ENCODE measurements at regions not wholly inside any gene's neighbourhood (a gene's known extent, or its start where the extent isn't known, plus 50 kb on each side); places are given as distances from the start of the nearest gene placed in this dataset.

DNA sequence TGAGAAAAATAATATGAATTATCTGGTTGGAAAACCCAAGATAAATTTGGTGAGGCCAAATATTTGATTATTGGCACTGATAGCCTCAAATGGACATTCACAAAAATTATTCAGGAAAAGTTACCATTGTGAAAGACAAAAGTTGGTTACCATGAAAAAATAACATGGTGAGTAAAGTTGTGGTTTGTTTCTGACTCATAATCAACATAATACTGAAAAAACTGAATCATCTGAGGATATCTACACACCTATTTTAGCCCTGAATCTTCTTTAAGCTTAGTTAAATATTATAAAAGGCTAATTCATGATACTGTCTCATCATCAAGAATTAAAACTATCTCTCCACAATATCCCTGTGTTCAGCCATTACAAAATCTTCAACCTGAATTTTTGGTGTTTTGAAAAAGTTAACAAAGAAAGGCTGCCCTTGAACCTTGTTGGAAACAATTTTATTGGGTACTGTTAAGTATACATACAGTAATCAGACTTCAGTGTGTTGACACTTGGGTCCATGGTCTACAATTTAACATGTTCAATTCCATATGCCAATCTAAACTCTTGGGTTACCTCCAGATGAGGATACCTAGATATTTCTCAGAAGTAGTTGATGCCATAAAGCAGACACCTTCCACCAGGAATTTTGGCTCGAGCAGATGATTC lies 607.5 kb upstream of the SLC39A10 start:
- H3K27me3 ChIP-seq (replicated peaks; ENCODE audit: control insufficient read depth, insufficient read depth, low read length, poor library complexity, severe bottlenecking), result no peaks in the 10 kb centered on the region
- no peak overlapping the region for H3K4me3 ChIP-seq (ENCODE audit: insufficient read depth, low read depth, low read length, poor library complexity, severe bottlenecking)
- no peaks in the 10 kb centered on the region for H3K9me3 ChIP-seq (ENCODE audit: control insufficient read depth, low read length)
- DNase-seq, result no peak
- no peak overlapping the region for H3K27ac ChIP-seq (ENCODE audit: insufficient read depth, low read length, poor library complexity, severe bottlenecking)
- H3K36me3 ChIP-seq (ENCODE audit: control insufficient read depth, insufficient read depth, low read length), result no peaks in the 10 kb centered on the region
- no peaks in the 10 kb centered on the region for H3K4me1 ChIP-seq (ENCODE audit: control insufficient read depth, insufficient read depth, low read length, poor library complexity, severe bottlenecking)

DNA sequence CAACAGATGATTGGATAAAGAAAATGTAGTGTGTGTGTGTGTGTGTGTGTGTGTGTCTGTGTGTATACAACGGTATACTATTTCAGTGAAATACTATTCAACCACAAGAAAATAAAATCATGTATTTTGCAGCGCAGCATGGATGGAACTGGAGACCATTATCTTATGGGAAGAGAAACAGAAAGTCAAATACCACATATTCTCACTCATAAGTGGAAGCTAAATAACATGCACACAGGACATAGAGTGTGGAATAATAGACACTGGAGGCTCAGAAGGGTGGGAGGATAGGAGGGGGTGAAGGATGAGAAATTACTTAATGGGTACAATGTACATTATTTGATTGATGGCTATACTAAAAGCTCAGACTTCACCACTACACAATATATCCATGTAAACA lies 609.1 kb upstream of the SLC39A10 start:
- Histone ChIP-seq H3K4me3 (ENCODE audit: insufficient read depth, low read depth, low read length, poor library complexity, severe bottlenecking) (no peak overlapping the region), H3K4me1 (ENCODE audit: control insufficient read depth, insufficient read depth, low read length, poor library complexity, severe bottlenecking) (no peaks in the 10 kb centered on the region), H3K9me3 (ENCODE audit: control insufficient read depth, low read length) (no peaks in the 10 kb centered on the region), H3K36me3 (ENCODE audit: control insufficient read depth, insufficient read depth, low read length) (no peaks in the 10 kb centered on the region), H3K27ac (ENCODE audit: insufficient read depth, low read length, poor library complexity, severe bottlenecking) (no peak overlapping the region), H3K27me3 (replicated peaks; ENCODE audit: control insufficient read depth, insufficient read depth, low read length, poor library complexity, severe bottlenecking) (no peaks in the 10 kb centered on the region)
- DNase-seq, result no peak

DNA sequence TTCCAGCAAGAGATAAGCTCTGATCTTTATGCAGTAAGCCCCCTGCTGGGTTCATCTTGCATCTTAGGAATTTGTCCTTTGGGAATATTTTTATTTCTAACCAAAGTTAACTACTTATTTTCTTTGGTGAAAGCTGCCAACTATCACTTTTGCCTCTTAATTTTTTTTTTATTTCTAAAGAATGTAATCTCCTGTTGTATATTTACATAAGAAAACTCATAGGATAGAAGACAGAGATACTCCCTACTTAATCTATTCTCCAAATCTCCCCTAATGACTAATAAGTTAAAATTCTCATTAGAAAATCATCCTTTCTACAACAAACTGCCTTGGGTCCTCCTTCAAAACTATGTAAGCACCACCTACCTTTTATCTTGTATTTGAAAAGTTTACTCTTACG lies 612.2 kb upstream of the SLC39A10 start:
- DNase-seq, result no peak
- no peaks in the 10 kb centered on the region for H3K9me3 ChIP-seq (ENCODE audit: control insufficient read depth, low read length)
- no peaks in the 10 kb centered on the region for H3K4me1 ChIP-seq (ENCODE audit: control insufficient read depth, insufficient read depth, low read length, poor library complexity, severe bottlenecking)
- no peaks in the 10 kb centered on the region for H3K36me3 ChIP-seq (ENCODE audit: control insufficient read depth, insufficient read depth, low read length)
- no peak overlapping the region for H3K4me3 ChIP-seq (ENCODE audit: insufficient read depth, low read depth, low read length, poor library complexity, severe bottlenecking)
- no peaks in the 10 kb centered on the region for H3K27me3 ChIP-seq (replicated peaks; ENCODE audit: control insufficient read depth, insufficient read depth, low read length, poor library complexity, severe bottlenecking)
- no peak overlapping the region for H3K27ac ChIP-seq (ENCODE audit: insufficient read depth, low read length, poor library complexity, severe bottlenecking)

DNA sequence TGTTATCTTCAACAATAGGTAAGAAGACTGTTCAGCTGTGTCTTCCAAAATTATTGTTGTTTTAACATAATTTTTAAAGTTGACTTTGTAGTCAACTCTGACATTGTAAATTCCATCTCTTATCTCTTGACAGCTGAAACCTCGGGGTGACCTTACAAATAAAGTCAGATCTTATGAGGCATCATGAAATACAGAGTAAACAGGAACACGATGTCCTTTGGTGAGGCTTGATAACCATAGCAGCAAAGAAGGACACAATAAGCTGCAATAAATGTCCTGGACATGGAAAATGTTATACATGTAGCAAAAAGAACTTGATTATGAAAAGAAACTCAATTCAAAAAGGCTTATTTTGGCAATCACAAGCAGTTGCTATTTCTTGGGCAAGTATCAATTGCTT lies 618.9 kb upstream of the SLC39A10 start:
- Histone ChIP-seq H3K36me3 (ENCODE audit: control insufficient read depth, insufficient read depth, low read length) (no peaks in the 10 kb centered on the region), H3K4me1 (ENCODE audit: control insufficient read depth, insufficient read depth, low read length, poor library complexity, severe bottlenecking) (no peaks in the 10 kb centered on the region), H3K9me3 (ENCODE audit: control insufficient read depth, low read length) (no peaks in the 10 kb centered on the region), H3K27me3 (replicated peaks; ENCODE audit: control insufficient read depth, insufficient read depth, low read length, poor library complexity, severe bottlenecking) (no peaks in the 10 kb centered on the region), H3K4me3 (ENCODE audit: insufficient read depth, low read depth, low read length, poor library complexity, severe bottlenecking) (no peak overlapping the region), H3K27ac (ENCODE audit: insufficient read depth, low read length, poor library complexity, severe bottlenecking) (no peak overlapping the region)
- DNase-seq, result no peak

DNA sequence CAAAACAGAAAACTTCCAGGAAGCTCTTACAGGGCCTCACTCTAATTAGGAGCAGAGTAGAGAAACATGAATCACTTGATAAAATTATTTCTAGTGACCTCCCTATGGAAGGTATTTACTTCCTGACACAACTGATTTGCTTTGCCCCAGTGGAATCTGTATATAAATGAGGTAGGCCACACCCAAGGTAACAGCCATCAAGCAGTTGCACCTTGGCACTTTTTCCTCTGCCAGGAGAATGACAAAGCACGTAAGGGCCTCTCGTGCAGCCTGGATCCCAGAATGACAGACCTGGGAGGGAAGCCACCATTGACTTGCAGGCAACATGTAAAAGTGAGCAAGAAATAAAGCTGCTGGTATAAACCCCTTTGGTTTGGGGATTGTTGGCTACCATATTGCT lies 620.0 kb upstream of the SLC39A10 start:
- Histone ChIP-seq H3K27ac (ENCODE audit: insufficient read depth, low read length, poor library complexity, severe bottlenecking) (no peak overlapping the region), H3K36me3 (ENCODE audit: control insufficient read depth, insufficient read depth, low read length) (no peaks in the 10 kb centered on the region), H3K27me3 (replicated peaks; ENCODE audit: control insufficient read depth, insufficient read depth, low read length, poor library complexity, severe bottlenecking) (no peaks in the 10 kb centered on the region), H3K9me3 (ENCODE audit: control insufficient read depth, low read length) (no peaks in the 10 kb centered on the region), H3K4me3 (ENCODE audit: insufficient read depth, low read depth, low read length, poor library complexity, severe bottlenecking) (no peak overlapping the region), H3K4me1 (ENCODE audit: control insufficient read depth, insufficient read depth, low read length, poor library complexity, severe bottlenecking) (no peaks in the 10 kb centered on the region)
- DNase-seq, result no peak

DNA sequence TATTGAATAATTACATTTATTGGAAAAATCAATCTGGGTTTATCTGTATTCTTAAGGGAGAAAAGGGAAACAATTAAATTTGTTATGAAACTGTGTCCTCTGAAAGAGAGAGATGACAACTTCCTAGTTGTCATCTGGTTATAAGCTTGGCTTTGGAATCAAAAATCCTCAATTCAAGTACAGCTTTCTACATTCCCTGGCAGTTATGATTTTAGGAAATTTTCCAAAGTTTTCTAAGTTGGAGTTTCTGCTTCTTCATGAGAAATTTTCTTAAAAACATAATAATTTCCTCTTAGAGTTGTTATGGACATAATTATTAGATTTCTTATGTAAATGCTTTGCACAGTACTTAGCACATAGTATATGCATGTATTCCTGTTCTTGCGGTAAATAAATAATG lies 625.6 kb upstream of the SLC39A10 start:
- Histone ChIP-seq H3K4me1 (ENCODE audit: control insufficient read depth, insufficient read depth, low read length, poor library complexity, severe bottlenecking) (no peaks in the 10 kb centered on the region), H3K27ac (ENCODE audit: insufficient read depth, low read length, poor library complexity, severe bottlenecking) (no peak overlapping the region), H3K4me3 (ENCODE audit: insufficient read depth, low read depth, low read length, poor library complexity, severe bottlenecking) (no peak overlapping the region), H3K9me3 (ENCODE audit: control insufficient read depth, low read length) (no peaks in the 10 kb centered on the region), H3K36me3 (ENCODE audit: control insufficient read depth, insufficient read depth, low read length) (no peaks in the 10 kb centered on the region), H3K27me3 (replicated peaks; ENCODE audit: control insufficient read depth, insufficient read depth, low read length, poor library complexity, severe bottlenecking) (no peaks in the 10 kb centered on the region)
- no peak for DNase-seq

DNA sequence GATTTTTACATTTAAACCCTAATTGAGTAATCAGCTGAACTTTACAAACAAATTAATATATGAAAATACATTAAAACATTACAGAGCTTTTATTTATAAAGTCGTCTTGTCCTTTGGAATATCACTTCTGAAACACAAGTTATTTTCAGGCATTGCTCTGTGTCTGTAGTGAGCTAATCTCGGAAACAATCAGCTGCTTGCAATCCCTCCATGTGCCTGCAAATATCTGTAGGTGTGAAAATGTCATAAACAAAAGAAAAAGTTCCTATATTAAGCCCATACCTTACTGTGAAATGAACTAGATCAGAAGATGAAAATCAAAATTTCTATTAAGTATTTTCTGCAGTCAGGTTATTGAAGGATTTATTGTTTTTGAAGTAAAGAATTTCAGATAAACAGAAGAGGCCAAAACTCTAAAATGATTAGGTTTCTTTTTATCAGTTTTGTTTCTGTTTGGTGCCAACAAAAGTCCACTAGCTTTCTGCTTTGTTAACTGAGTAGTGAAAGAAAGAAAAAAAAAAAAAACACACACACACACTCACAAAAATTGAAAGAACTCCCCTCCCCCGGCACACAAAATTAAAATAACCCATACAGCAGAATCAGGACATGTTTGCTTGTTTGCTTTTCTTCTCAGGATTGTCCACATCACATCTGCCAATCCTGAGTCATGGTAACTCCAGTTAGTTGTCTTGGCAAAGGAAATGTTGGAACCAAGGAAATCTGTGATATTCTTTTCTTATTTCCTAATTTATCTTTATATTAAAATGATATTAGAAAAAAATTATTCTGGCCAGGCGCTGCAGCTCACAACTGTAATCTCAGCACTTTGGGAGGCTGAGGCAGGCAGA lies 627.0 kb upstream of the SLC39A10 start:
- no peak for DNase-seq
- H3K4me1 ChIP-seq (ENCODE audit: control insufficient read depth, insufficient read depth, low read length, poor library complexity, severe bottlenecking), result no peaks in the 10 kb centered on the region

DNA sequence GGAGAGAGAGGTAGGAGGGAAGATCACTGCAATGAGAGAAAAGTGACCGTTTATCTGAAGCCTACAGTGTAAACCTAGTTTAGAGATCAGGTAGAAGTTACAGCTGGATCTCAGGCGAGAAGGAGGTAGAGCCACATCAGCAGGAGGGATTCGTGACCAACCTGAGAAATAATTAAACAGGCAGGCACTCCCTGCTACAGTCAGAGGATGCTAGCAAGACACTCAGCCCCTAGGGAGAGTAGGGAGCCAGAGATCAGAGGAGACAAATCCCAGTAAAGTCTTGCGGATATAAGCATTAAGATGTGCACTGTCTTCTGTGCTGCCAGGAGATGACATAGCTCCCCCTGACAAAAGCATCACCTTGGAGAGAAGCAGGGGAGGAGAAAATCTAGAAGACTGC lies 629.1 kb upstream of the SLC39A10 start:
- Histone ChIP-seq H3K36me3 (ENCODE audit: control insufficient read depth, insufficient read depth, low read length) (no peaks in the 10 kb centered on the region), H3K27ac (ENCODE audit: insufficient read depth, low read length, poor library complexity, severe bottlenecking) (no peak overlapping the region), H3K27me3 (replicated peaks; ENCODE audit: control insufficient read depth, insufficient read depth, low read length, poor library complexity, severe bottlenecking) (no peaks in the 10 kb centered on the region), H3K4me1 (ENCODE audit: control insufficient read depth, insufficient read depth, low read length, poor library complexity, severe bottlenecking) (no peaks in the 10 kb centered on the region), H3K9me3 (ENCODE audit: control insufficient read depth, low read length) (no peaks in the 10 kb centered on the region), H3K4me3 (ENCODE audit: insufficient read depth, low read depth, low read length, poor library complexity, severe bottlenecking) (no peak overlapping the region)
- DNase-seq, result no peak

More for the DNA sequence above, 627.0 kb upstream of the SLC39A10 start:
- Histone ChIP-seq H3K9me3 (ENCODE audit: control insufficient read depth, low read length) (no peaks in the 10 kb centered on the region), H3K27ac (ENCODE audit: insufficient read depth, low read length, poor library complexity, severe bottlenecking) (no peak overlapping the region), H3K4me3 (ENCODE audit: insufficient read depth, low read depth, low read length, poor library complexity, severe bottlenecking) (no peak overlapping the region), H3K27me3 (replicated peaks; ENCODE audit: control insufficient read depth, insufficient read depth, low read length, poor library complexity, severe bottlenecking) (no peaks in the 10 kb centered on the region), H3K36me3 (ENCODE audit: control insufficient read depth, insufficient read depth, low read length) (no peaks in the 10 kb centered on the region)

DNA sequence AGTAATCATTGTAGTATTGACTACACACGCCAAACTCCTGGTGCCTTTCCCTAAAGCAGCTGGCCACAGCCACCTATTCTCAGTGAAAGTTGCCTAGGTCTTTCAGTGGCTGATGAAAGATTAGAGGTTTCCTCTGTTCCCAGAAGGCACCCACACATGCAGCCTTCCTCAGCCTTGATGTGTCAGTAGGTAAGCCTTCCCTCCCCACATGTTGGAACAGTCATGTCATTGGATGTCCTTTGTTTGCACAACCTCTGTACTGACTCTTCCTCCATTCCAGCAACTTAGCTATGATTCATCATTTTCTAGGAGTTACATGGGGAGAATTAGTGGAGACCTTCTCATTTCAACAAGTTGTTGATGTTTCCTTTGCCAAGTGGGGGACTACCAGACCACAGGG lies 630.8 kb upstream of the SLC39A10 start:
- no peak for DNase-seq
- Histone ChIP-seq H3K27me3 (replicated peaks; ENCODE audit: control insufficient read depth, insufficient read depth, low read length, poor library complexity, severe bottlenecking) (no peaks in the 10 kb centered on the region), H3K9me3 (ENCODE audit: control insufficient read depth, low read length) (no peaks in the 10 kb centered on the region), H3K4me3 (ENCODE audit: insufficient read depth, low read depth, low read length, poor library complexity, severe bottlenecking) (no peak overlapping the region), H3K27ac (ENCODE audit: insufficient read depth, low read length, poor library complexity, severe bottlenecking) (no peak overlapping the region), H3K4me1 (ENCODE audit: control insufficient read depth, insufficient read depth, low read length, poor library complexity, severe bottlenecking) (no peaks in the 10 kb centered on the region), H3K36me3 (ENCODE audit: control insufficient read depth, insufficient read depth, low read length) (no peaks in the 10 kb centered on the region)

DNA sequence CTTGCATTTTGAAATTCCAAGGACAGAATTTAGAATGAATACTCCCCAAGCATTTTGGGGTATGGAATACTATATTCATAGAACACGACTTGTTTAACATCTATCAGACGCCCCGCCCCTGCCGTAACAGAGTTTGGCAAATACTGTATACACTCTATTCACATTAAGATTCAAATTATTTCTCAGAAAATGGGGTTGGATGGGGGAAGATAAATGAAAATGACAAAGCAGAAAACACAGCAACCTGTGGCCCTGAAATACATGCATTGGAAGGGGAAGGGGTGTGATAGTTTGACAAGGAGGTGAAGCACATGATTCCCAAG lies 634.6 kb upstream of the SLC39A10 start:
- no peak for DNase-seq
- H3K27ac ChIP-seq (ENCODE audit: insufficient read depth, low read length, poor library complexity, severe bottlenecking), result no peak overlapping the region
- H3K36me3 ChIP-seq (ENCODE audit: control insufficient read depth, insufficient read depth, low read length), result no peaks in the 10 kb centered on the region
- H3K4me1 ChIP-seq (ENCODE audit: control insufficient read depth, insufficient read depth, low read length, poor library complexity, severe bottlenecking), result no peaks in the 10 kb centered on the region
- H3K9me3 ChIP-seq (ENCODE audit: control insufficient read depth, low read length), result no peaks in the 10 kb centered on the region
- no peaks in the 10 kb centered on the region for H3K27me3 ChIP-seq (replicated peaks; ENCODE audit: control insufficient read depth, insufficient read depth, low read length, poor library complexity, severe bottlenecking)
- H3K4me3 ChIP-seq (ENCODE audit: insufficient read depth, low read depth, low read length, poor library complexity, severe bottlenecking), result no peak overlapping the region
